ENCODE measurements at regions not wholly inside any gene's neighbourhood (a gene's known extent, or its start where the extent isn't known, plus 50 kb on each side); places are given as distances from the start of the nearest gene placed in this dataset.

DNA sequence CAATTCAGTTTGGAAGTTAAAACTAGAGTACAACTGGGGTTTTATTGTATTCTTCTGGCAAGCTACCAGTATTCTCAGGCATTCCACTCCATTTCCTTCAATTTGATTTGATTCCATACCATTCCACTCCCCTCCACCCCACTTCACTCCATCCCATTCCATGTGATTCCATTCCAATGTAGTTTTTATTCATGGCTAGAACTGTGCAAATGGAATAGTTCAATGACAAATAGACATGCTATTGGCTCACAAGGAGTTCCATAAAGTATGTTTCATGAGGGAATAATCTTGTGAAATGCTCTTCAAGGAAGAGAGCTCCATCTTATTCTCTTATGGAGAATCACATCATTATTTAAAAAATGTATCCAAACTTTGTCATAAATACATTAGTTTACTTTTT, 285.0 kb upstream of the BMP2 start:
- no peak for TF ChIP-seq CTCF (IDR thresholded peaks at IDR 0.05; ENCODE audit: low read depth, low read length, poor library complexity, severe bottlenecking)
- no peak for TF ChIP-seq EZH2phosphoT487 (IDR thresholded peaks at IDR 0.05; ENCODE audit: borderline replicate concordance, low read length)
